OCI-M1 (cell line): ENCODE measurements at regions not wholly inside any gene's neighbourhood (a gene's known extent, or its start where the extent isn't known, plus 50 kb on each side); places are given as distances from the start of the nearest gene placed in this dataset.
A peak's percentile ranks its signal among the peaks of the same experiment; 100 is the strongest.
"Not testable (repeated sequence)": the region's sequence is repeated elsewhere in the genome, so short reads cannot be mapped to it uniquely, and the experiment has no call there.

Source experiments
- DNase-seq: peaks from one replicate; lab custom pipeline; 2025; lab: John Stamatoyannopoulos, UW

DNA sequence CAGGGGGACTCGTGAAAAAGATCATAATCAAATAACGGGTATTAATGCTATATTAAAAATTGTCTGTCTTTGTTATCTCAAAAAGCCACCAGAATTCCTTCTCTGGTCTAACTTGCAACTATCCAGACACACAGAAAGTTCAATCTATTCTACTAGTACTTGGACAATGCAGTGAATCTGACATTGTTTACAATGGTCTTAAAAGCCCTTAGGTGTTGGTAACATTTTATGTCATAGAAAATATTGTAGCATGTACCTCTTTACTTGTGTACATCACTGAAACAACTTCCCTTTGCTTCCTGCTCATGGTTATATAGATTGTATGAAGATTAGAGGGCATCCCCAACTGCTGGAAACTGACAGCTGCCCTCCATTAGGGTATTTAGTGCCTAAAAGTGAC lies 71.1 kb upstream of the PPP3CA start:
- DNase-seq, result no peak

DNA sequence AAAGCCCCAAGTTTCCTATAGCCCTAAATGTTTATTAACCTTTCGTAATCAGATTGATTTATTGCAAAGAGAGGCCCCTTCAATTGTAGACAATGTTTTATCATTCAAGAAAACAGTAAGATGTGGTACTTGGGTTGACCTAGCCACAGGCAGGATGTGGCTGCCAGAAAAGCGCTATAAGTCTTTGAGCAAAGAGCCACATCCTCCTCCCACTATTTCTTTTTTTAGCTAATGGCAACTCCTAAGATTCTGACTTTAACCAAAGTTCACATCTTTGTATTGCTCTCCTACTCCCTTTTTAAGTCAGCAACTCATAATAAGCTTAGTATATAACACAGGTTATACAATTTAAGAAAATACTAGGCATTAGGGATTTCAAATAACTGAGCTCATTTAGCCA lies 70.7 kb upstream of the PPP3CA start:
- peak; percentile 67 for DNase-seq

DNA sequence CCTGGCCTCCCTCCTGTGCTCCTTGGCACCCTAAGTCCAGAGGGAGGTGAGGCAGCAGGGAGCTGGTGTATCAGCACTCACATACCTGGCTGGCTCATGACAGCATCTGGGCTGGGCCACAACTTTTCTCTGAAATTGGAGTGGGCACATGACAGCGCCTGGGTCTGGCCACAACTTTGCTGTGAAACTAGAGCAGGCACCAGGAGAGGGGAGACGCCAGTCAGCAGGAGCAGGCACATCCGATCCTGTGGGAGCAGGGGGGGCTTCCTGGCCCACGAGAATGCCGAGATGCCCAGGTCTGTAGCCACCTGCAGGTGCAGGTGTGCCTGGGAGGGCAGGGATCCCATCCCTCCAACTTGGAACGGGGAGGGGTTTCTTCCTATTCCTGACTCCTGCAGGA lies 69.7 kb upstream of the PPP3CA start:
- DNase-seq, result no peak

DNA sequence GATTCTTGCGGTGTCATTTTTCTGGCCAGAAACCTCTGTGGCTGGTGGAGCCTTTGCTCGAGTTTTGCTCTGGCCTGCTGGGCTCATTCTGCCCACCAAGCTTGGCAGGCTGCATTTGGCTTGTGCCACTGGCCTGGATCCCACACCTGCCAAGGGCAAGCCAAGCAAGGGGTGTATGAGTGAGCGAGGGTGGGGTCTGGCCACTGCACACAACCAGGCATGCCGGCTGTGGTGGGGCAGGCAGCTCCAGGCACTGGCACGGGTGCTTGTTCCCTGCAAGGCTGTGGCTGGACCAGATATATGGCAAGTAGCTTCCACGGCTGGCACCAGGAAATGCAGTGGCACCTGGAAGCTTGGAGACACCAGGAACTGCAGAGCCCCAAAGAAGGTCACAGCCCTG lies 68.6 kb upstream of the PPP3CA start:
- no peak for DNase-seq

DNA sequence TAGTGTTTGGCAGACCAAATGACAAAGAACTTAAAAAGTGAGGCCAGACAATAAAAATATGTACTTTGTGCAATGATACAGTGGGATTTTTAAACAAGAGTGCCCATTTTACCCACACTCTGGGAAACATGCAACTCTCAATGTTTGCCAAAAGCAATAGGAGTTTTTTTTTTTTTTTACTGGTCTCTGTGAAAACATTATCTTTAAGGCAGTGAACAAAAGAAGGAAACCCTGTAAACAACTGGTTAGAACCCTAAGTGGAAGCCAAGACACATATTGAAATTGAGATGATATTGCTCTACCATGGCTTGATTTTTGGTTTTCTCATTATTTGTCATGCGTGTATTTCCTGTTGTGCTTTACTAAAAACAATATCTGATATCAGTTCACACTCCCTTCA lies 67.2 kb upstream of the PPP3CA start:
- no peak for DNase-seq

DNA sequence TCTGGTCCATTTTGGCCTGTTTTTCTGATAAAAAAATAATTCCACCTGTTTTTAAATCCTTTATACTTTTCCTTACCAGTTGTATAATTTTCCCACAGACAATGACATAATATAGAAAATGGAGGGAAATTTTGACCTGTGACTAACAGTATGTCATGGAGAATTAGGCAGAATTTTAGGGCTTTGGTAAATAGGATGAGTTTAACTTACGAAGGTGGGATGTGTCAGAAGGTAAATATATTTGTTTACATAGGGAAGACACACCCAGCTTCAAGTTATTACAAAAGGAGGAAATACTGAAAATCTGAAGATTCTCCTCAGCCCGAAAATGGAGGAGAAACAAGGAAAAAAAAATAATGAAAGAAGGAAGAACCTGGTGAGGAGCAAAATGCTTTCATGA lies 64.6 kb upstream of the PPP3CA start:
- DNase-seq, result no peak

DNA sequence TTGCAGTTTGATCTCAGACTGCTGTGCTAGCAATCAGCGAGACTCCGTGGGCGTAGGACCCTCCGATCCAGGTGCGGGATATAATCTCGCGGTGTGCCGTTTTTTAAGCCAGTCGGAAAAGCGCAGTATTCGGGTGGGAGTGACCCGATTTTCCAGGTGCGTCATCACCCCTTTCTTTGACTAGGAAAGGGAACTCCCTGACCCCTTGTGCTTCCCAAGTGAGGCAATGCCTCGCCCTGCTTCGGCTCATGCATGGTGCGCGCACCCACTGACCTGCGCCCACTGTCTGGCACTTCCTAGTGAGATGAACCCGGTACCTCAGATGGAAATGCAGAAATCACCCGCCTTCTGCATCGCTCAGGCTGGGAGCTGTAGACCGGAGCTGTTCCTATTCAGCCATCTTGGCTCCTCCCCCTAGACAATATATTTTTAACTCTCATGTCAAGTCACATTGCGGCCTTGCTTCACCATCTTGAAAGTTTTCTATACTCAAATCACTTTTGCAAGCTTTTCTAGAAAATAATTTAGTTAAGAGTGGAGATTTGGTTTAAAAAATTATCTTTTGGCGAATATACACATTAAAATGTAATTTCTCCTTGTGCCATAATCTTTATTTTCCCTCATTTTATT lies 64.1 kb upstream of the PPP3CA start:
- not testable (repeated sequence) for DNase-seq

DNA sequence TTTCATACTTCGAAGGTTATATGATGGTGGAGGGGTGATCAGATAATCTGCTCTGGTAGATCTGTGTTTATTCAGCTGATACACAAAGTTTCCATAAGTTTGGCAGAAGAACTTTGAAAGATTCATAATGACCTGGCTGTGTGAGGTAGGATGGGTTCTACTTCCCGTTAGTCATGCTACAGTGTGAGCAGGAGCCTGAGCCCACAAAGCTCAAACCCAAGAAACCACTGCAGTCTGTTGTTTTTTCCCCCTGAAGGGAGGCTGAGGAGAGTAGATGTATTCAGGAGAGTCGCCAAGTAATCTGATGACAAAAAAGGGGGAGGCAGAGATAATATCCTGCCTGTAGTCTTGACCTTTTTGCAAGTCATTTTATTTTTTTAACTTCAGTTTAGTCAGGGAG lies 52.8 kb upstream of the PPP3CA start:
- DNase-seq, result peak; percentile 33

DNA sequence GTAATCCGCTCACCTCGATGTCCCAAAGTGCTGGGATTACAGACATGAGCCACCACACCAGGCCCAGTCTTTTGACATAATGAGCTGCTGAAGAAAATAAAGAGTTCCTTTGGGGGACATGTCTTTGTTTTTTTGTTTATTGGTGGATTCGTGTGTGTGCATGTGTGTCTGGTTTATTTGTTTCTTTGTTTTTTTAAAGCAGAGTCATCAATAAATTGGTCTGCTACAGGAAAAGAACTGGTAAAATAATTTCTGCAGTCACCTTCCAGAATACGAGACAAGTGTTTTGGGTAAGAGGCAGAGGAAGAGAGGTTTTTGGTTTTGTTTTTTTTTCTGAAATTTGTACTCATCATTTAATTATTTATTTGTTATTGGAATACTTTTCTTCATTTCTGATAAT lies 51.5 kb upstream of the PPP3CA start:
- DNase-seq, result no peak
